Cardiac fibroblast (primary cell): ENCODE measurements at regions not wholly inside any gene's neighbourhood (a gene's known extent, or its start where the extent isn't known, plus 50 kb on each side); places are given as distances from the start of the nearest gene placed in this dataset.

Experiments used
- DNase-seq, 2 donors: peaks; one replicate each; pipeline versions ENCODE4 v3.0.0 to v3.0.0-alpha.2; 2010; ENCODE audit warnings: low read depth in 2 of 2
- H3K4me3 ChIP-seq, 2 donors: replicated peaks in 1 of 2; 1 replicate in 1 of 2; 2 replicates in 1 of 2; pipeline ENCODE4 v1.5.1; 2011; ENCODE audit warnings: low read depth in 2 of 2, low read length in 2 of 2, mild to moderate bottlenecking in 2 of 2, moderate library complexity in 1 of 2
- TF ChIP-seq, protein P1 (sequence below): IDR thresholded peaks from one replicate; pipeline ENCODE4 v1.5.1; 2011; ENCODE audit warnings: low read depth, mild to moderate bottlenecking, low read length, inconsistent platforms

DNA sequence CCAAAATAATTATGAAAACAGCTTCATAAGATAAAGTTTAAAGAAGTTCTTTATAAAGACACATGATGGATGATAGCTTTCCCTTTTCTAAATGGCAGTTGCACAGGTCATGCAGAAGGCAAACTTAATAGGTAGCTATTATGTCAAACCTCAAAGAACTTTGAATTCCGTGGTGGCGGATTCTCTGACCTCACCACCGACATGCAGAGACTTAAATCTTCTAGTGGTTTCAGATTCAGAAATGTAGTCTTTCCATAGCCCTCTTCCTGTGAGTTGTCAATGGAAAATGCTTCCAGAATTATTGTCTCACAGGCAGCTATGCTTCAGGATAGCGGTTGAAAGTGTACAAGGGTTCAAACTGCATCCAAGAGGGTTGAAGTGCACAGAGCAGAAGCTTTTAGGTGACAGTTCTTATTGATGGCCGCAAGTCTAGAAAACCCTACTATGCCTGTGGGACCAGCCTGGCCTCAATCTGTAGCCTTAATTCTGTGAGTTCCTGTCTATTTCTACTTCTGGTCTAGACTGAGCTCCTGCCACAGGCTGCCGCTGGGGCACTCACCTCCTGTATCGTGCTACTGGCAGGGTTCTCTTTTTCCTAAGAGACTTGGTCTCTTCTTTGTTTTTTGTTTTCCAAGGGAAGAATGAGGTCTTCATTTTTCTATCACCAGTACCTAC, 117.0 kb upstream of the ERRFI1 start:
- DNase-seq: no peak
- TF ChIP-seq, protein P1, sequence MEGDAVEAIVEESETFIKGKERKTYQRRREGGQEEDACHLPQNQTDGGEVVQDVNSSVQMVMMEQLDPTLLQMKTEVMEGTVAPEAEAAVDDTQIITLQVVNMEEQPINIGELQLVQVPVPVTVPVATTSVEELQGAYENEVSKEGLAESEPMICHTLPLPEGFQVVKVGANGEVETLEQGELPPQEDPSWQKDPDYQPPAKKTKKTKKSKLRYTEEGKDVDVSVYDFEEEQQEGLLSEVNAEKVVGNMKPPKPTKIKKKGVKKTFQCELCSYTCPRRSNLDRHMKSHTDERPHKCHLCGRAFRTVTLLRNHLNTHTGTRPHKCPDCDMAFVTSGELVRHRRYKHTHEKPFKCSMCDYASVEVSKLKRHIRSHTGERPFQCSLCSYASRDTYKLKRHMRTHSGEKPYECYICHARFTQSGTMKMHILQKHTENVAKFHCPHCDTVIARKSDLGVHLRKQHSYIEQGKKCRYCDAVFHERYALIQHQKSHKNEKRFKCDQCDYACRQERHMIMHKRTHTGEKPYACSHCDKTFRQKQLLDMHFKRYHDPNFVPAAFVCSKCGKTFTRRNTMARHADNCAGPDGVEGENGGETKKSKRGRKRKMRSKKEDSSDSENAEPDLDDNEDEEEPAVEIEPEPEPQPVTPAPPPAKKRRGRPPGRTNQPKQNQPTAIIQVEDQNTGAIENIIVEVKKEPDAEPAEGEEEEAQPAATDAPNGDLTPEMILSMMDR: no peak
- no peak overlapping the region for H3K4me3 ChIP-seq

DNA sequence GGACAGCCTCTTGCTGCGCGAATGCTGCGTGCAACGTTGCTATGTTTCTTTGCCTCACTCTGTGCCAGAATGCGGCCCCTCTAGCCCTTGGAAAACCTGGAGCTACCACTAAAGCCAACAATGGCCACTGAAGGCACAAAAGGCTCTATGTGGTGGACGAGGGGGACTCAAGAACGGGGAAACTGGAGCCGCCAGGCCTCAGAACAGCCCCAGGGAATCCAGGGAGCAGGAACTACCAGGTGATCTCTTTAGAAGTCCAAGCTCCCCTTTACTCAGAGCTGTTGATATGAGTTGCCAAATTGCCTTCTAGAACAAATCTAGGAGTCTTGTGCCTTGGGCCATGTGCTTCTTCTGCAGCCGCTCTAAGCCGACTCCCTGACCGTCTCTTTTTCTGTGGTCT, 113.8 kb upstream of the ERRFI1 start:
- no peak overlapping the region for H3K4me3 ChIP-seq
- TF ChIP-seq, protein P1: no peak
- no peak for DNase-seq

DNA sequence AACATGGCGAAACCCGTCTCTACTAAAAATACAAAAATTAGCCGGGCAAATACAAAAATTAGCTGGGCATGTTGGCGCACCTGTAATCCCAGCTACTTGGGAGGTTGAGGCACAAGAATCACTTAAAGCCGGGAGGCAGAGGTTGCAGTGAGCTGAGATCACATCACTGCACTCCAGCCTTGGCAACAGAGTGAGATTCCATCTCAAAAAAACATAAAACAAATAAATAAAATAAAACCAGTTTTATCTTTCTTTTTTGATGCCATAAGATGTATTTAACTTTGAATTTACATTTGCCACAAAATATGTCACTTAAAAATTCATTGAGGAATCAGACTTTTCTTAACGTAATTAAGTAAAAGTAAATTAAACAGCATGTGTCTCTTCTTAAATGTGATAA, 113.3 kb upstream of the ERRFI1 start:
- TF ChIP-seq, protein P1: no peak
- no peak for DNase-seq
- H3K4me3 ChIP-seq: no peak overlapping the region

DNA sequence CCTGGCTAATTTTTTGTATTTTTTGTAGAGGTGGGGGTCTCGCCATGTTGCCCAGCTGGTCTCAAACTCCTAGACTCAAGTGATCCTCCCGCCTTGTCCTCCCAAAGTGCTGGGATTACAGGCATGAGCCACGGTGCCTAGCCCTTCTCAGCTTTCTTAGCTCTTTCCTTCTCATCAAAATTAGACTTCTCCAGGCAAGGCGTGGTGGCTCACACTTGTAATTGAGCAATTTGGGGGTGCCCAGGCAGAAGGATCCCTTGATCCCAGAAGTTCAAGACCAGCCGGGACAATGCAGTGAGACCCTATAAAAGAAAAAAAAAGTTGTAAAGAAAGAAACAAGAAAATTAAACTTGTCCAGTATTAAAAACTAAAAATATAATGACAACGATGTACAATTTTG, 112.6 kb upstream of the ERRFI1 start:
- TF ChIP-seq, protein P1: no peak
- DNase-seq: no peak
- no peak overlapping the region for H3K4me3 ChIP-seq

DNA sequence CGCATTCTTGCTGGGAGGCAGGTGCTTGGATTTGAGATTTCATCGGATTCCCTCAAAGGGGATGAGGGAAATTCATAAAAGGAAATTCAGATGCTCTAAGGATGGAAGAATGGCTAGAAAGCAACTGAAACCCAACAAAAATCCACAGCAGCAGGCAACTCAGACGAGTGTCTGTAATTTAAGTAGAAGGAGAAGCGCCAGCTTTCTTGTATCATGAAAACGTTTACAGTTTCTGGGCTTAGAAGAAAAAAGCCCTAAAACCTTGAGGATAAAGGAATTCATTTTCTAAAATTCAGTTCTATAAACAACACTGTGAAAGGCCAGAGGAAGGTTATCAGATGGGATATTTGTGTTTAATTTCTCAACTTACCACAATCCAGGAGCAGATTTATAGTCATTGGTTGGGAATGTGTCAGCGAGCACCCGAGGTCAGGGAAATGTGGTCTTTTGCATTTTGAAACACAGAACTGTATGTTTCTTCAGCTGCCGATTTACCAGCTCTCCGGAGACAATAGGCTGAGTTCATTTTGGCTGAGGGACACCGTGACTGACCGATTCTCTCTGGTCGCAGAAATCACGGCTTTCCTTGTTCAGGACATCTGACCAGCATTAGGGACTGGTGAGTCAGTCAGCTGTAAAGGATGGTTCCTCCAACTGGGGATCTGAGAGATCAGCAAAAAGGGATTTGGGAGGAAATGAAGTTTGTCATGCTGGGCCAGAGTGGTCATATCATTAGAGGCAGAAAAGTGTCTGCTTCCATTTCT, 111.6 kb upstream of the ERRFI1 start:
- H3K4me3 ChIP-seq: no peak overlapping the region
- TF ChIP-seq, protein P1: no peak
- peak; percentile 90 to 98 for DNase-seq

DNA sequence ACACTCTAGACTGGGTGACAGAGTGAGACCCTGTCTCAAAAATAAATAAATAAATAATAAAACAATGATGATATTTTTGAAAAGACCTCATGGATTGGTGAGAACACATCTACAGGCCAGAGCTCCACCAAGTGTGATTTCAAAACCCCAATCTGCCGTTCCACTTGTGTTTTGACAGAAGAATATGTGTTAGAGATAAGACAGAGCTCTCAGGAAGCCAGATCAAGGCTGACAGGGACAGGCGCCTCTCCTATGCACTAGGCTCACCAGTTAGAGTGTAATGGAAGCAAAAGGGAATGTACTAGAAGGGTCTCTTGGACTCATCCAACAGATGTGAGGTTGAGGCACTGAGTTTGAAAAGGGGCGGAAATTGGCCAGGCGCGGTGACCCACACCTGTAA, 110.7 kb upstream of the ERRFI1 start:
- TF ChIP-seq, protein P1: no peak
- peak in 1 of 2 donors; percentile 27 for DNase-seq
- H3K4me3 ChIP-seq: no peak overlapping the region
